ENCODE measurements at regions not wholly inside any gene's neighbourhood (a gene's known extent, or its start where the extent isn't known, plus 50 kb on each side); places are given as distances from the start of the nearest gene placed in this dataset.

- TF ChIP-seq ATF6 (CRISPR knock-in tag; conservative IDR thresholded peaks at IDR 0.05): no peak
- TF ChIP-seq SP2 (CRISPR knock-in tag; IDR thresholded peaks at IDR 0.05): no peak
- TF ChIP-seq ZNF703 (CRISPR knock-in tag; IDR thresholded peaks at IDR 0.05; ENCODE audit: borderline replicate concordance): no peak
- TF ChIP-seq ZNF780A (CRISPR knock-in tag; IDR thresholded peaks at IDR 0.05): no peak
- no peak for TF ChIP-seq ZFYVE20 (CRISPR knock-in tag; IDR thresholded peaks at IDR 0.05; ENCODE audit: borderline replicate concordance, low read depth)
- no peak for TF ChIP-seq FOXK1 (CRISPR knock-in tag; IDR thresholded peaks at IDR 0.05; ENCODE audit: borderline replicate concordance, low read depth)
- no peak for TF ChIP-seq ZMAT5 (CRISPR knock-in tag; IDR thresholded peaks at IDR 0.05; ENCODE audit: borderline replicate concordance, low read depth)
- TF ChIP-seq ZBTB8A (CRISPR knock-in tag; IDR thresholded peaks at IDR 0.05; ENCODE audit: borderline replicate concordance, low read depth): no peak
- no peak for TF ChIP-seq ZBTB20 (CRISPR knock-in tag; IDR thresholded peaks at IDR 0.05; ENCODE audit: borderline replicate concordance, low read depth)
- TF ChIP-seq STAT5B (CRISPR knock-in tag; IDR thresholded peaks at IDR 0.05): no peak
- no peak for TF ChIP-seq EP300 (IDR thresholded peaks at IDR 0.05; ENCODE audit: low read depth in 2 of 2, low read length in 2 of 2)
- TF ChIP-seq EP300 (CRISPR knock-in tag; IDR thresholded peaks at IDR 0.05; ENCODE audit: borderline replicate concordance): no peak
- no peak for TF ChIP-seq NBN (conservative IDR thresholded peaks at IDR 0.05)
- TF ChIP-seq RBFOX2 (IDR thresholded peaks at IDR 0.05; ENCODE audit: low read depth, low read length): no peak
- TF ChIP-seq ESRRA (CRISPR knock-in tag; IDR thresholded peaks at IDR 0.05; ENCODE audit: low read depth): no peak
- TF ChIP-seq ZNF30 (CRISPR knock-in tag; IDR thresholded peaks at IDR 0.05): no peak
- TF ChIP-seq BCL6 (CRISPR knock-in tag; IDR thresholded peaks at IDR 0.05): peak; percentile 56
- TF ChIP-seq SRSF9 (IDR thresholded peaks at IDR 0.05; ENCODE audit: borderline replicate concordance, insufficient read depth, low read depth, low read length, poor library complexity, severe bottlenecking): no peak
- no peak for TF ChIP-seq ZBTB26 (CRISPR knock-in tag; IDR thresholded peaks at IDR 0.05; ENCODE audit: borderline replicate concordance)
- no peak for TF ChIP-seq ZNF224 (CRISPR knock-in tag; IDR thresholded peaks at IDR 0.05)
- no peak for TF ChIP-seq ZNF207 (IDR thresholded peaks at IDR 0.05; ENCODE audit: borderline replicate concordance)
- no peak for TF ChIP-seq SMYD3 (CRISPR knock-in tag; IDR thresholded peaks at IDR 0.05)
- TF ChIP-seq GLMP (CRISPR knock-in tag; IDR thresholded peaks at IDR 0.05; ENCODE audit: borderline replicate concordance): no peak
- no peak for TF ChIP-seq THRA (CRISPR knock-in tag; IDR thresholded peaks at IDR 0.05; ENCODE audit: borderline replicate concordance)
- peak; percentile 53 for TF ChIP-seq SAP130 (CRISPR knock-in tag; IDR thresholded peaks at IDR 0.05; ENCODE audit: low read depth)
- TF ChIP-seq JUNB (CRISPR knock-in tag; IDR thresholded peaks at IDR 0.05; ENCODE audit: borderline replicate concordance): no peak
These were observed 209.1 kb upstream of the JARID2 start (continued) for GRCh38 chr6:15036690-15037245.

Measured in HepG2 (cell line).